GM12878 (cell line): ENCODE measurements at regions not wholly inside any gene's neighbourhood (a gene's known extent, or its start where the extent isn't known, plus 50 kb on each side); places are given as distances from the start of the nearest gene placed in this dataset.

Source experiments
- ATAC-seq: fragments of 200-7000 bp; cut with Tn5 transposase; 3 replicates; pipeline ENCODE4 v1.9.1; 2020; ENCODE audit warnings: mild to moderate bottlenecking, moderate library complexity
- BruUV-seq: library from RNA; stranded (reverse); fragments of 400-500 nt; replicated peaks from 2 replicates; lab custom pipeline; 2021; lab: Mats Ljungman, UMichigan
- CTCF ChIA-PET: fragments of 300-600 bp; sonication (Branson Sonifier 250); formaldehyde crosslinking; extraction: SDS; loops from one replicate; lab custom pipeline; 2021; ENCODE audit warnings: inconsistent platforms; lab: Yijun Ruan, JAX
- POLR2A ChIA-PET: fragments of 350-600 bp; formaldehyde crosslinking; extraction: SDS; loops from one replicate; lab custom pipeline; 2021; ENCODE audit warnings: inconsistent platforms; lab: Charles Lee
- RAD21 ChIA-PET: fragments of 300-600 bp; sonication (Branson Sonifier 250); formaldehyde crosslinking; loops from one replicate; lab custom pipeline; 2023; ENCODE audit warnings: antibody characterized with exemption; ENCODE audit not compliant: unreplicated experiment; lab: Charles Lee
- SMC1A ChIA-PET: fragments of 300-600 bp; sonication (Branson Sonifier 250); formaldehyde crosslinking; loops from one replicate; lab custom pipeline; 2023; ENCODE audit not compliant: unreplicated experiment, uncharacterized antibody; lab: Charles Lee
- DNase-seq: peaks from one replicate; pipeline ENCODE4 v3.0.0-alpha.2; 2011; ENCODE audit warnings: low read depth, low spot score
- FAIRE-seq: peaks from 3 replicates; lab custom pipeline; 2011; peaks lifted over from hg19 to GRCh38; lab: Jason Lieb, UNC
- H2AFZ ChIP-seq: 2 replicates; pipeline ENCODE4 v1.6.0; 2011; ENCODE audit warnings: low read depth, low read length, control low read depth; ENCODE audit not compliant: control insufficient read depth
- H3K27ac ChIP-seq: 2 replicates; pipeline ENCODE4 v1.5.1; 2011; ENCODE audit warnings: control low read depth; ENCODE audit not compliant: control insufficient read depth, insufficient read depth
- H3K27me3 ChIP-seq, 2 experiments: replicated peaks in 1 of 2; 2 replicates each; pipeline versions ENCODE4 v1.6.0 to v1.6.1; 2011; ENCODE audit warnings: low read length in 1 of 2; ENCODE audit not compliant: control insufficient read depth in 2 of 2, insufficient read depth in 2 of 2
- H3K36me3 ChIP-seq, 2 experiments: 2 replicates each; pipeline ENCODE4 v1.5.1; 2011; ENCODE audit warnings: low read length in 1 of 2; ENCODE audit not compliant: control insufficient read depth in 2 of 2, insufficient read depth in 2 of 2
- H3K4me1 ChIP-seq: 2 replicates; pipeline ENCODE4 v1.6.1; 2011; ENCODE audit warnings: mild to moderate bottlenecking, low read length, moderate library complexity, mixed read lengths; ENCODE audit not compliant: control insufficient read depth, insufficient read depth
- H3K4me2 ChIP-seq: 2 replicates; pipeline ENCODE4 v1.6.0; 2011; ENCODE audit warnings: control low read depth; ENCODE audit not compliant: control insufficient read depth, insufficient read depth
- H3K4me3 ChIP-seq: fragments of 200-600 bp; sonication (generic); 2 replicates; pipeline ENCODE4 v1.5.1; 2016
- H3K79me2 ChIP-seq: 2 replicates; pipeline ENCODE4 v1.6.0; 2011; ENCODE audit warnings: low read length; ENCODE audit not compliant: control insufficient read depth, insufficient read depth
- H3K9ac ChIP-seq: 2 replicates; pipeline ENCODE4 v1.8.0; 2011; ENCODE audit warnings: low read length, control low read depth, mixed read lengths; ENCODE audit not compliant: control insufficient read depth, insufficient read depth
- H3K9me3 ChIP-seq: replicated peaks from 3 replicates; pipeline ENCODE4 v1.5.1; 2011; ENCODE audit warnings: mild to moderate bottlenecking, low read length; ENCODE audit not compliant: control insufficient read depth, insufficient read depth
- H4K20me1 ChIP-seq: 2 replicates; pipeline ENCODE4 v1.6.0; 2011; ENCODE audit not compliant: control insufficient read depth, insufficient read depth
- BRCA1 ChIP-seq: IDR thresholded peaks from 2 replicates; pipeline ENCODE4 v1.6.1; 2011; ENCODE audit warnings: low read depth, low read length, improper control_type of control experiment
- CEBPZ ChIP-seq: fragments of 150-350 bp; IDR thresholded peaks from 2 replicates; pipeline ENCODE4 v1.6.1; 2016; ENCODE audit warnings: low read depth, low read length
- E2F4 ChIP-seq: IDR thresholded peaks from 2 replicates; pipeline ENCODE4 v1.6.1; 2012; ENCODE audit warnings: low read depth, low read length, improper control_type of control experiment
- EGR1 ChIP-seq, 2 experiments: IDR thresholded peaks; 1 replicate in 1 of 2; 2 replicates in 1 of 2; pipeline ENCODE4 v1.6.1; 2011 to 2012; ENCODE audit warnings: low read depth in 2 of 2, low read length in 2 of 2, borderline replicate concordance in 1 of 2, mild to moderate bottlenecking in 1 of 2, moderate library complexity in 1 of 2
- FOXM1 ChIP-seq: IDR thresholded peaks from 2 replicates; pipeline ENCODE4 v1.6.1; 2012; ENCODE audit warnings: low read depth, mild to moderate bottlenecking, inconsistent platforms, low read length, moderate library complexity
- GATAD2B ChIP-seq: fragments of 450-650 bp; conservative IDR thresholded peaks from 2 replicates; pipeline ENCODE4 v1.6.1; 2017; ENCODE audit warnings: low read depth, mild to moderate bottlenecking, moderate library complexity
- HDAC6 ChIP-seq: fragments of 200-600 bp; sonication (generic); IDR thresholded peaks from one replicate; pipeline ENCODE4 v1.8.0; 2017; ENCODE audit warnings: antibody characterized with exemption; ENCODE audit not compliant: unreplicated experiment
- HDGF ChIP-seq: fragments of 450-650 bp; IDR thresholded peaks from 2 replicates; pipeline ENCODE4 v1.6.1; 2016; ENCODE audit warnings: antibody characterized with exemption
- JUNB ChIP-seq: IDR thresholded peaks from 2 replicates; pipeline ENCODE4 v1.6.1; 2016; ENCODE audit warnings: antibody characterized with exemption, mild to moderate bottlenecking
- MTA3 ChIP-seq: IDR thresholded peaks from 2 replicates; pipeline ENCODE4 v1.6.1; 2012; ENCODE audit warnings: low read length, inconsistent platforms, borderline replicate concordance
- NBN ChIP-seq: fragments of 450-650 bp; IDR thresholded peaks from 2 replicates; pipeline ENCODE4 v1.6.1; 2016
- NR2C1 ChIP-seq: fragments of 450-650 bp; IDR thresholded peaks from 2 replicates; pipeline ENCODE4 v1.6.1; 2017; ENCODE audit warnings: antibody characterized with exemption, mild to moderate bottlenecking, moderate library complexity
- RCOR1 ChIP-seq: conservative IDR thresholded peaks from 2 replicates; pipeline ENCODE4 v1.6.1; 2012; ENCODE audit warnings: low read depth, low read length, improper control_type of control experiment
- SUPT20H ChIP-seq: IDR thresholded peaks from 2 replicates; pipeline ENCODE4 v1.6.1; 2011; ENCODE audit warnings: low read depth, mild to moderate bottlenecking, low read length, moderate library complexity, borderline replicate concordance; ENCODE audit not compliant: control insufficient read depth
- TBL1XR1 ChIP-seq: IDR thresholded peaks from 2 replicates; pipeline ENCODE4 v1.6.1; 2012; ENCODE audit warnings: low read depth, low read length, improper control_type of control experiment
- TCF3 ChIP-seq: IDR thresholded peaks from 2 replicates; pipeline ENCODE4 v1.6.1; 2012; ENCODE audit warnings: low read depth, mild to moderate bottlenecking, low read length, borderline replicate concordance; ENCODE audit not compliant: insufficient read depth
- YY1 ChIP-seq: IDR thresholded peaks from 2 replicates; pipeline ENCODE4 v1.6.1; 2011; ENCODE audit warnings: low read depth, mild to moderate bottlenecking, low read length
- ZNF24 ChIP-seq: fragments of 450-650 bp; IDR thresholded peaks from 2 replicates; pipeline ENCODE4 v1.6.1; 2017; ENCODE audit warnings: antibody characterized with exemption, mild to moderate bottlenecking
- ZNF274 ChIP-seq: IDR thresholded peaks from one replicate; pipeline ENCODE4 v1.8.0; 2011; ENCODE audit not compliant: insufficient read length, insufficient read depth
- WGBS: methylation state at CpG from one replicate; pipeline ENCODE4 v1.1.6; 2016; ENCODE audit warnings: low lambda C conversion rate; ENCODE audit not compliant: insufficient replicate concordance, insufficient coverage; ENCODE audit errors: missing lambda C conversion rate; 5-methylcytosine and 5-hydroxymethylcytosine counted together
- in situ Hi-C: fragments of 300-500 bp; cut with MboI; formaldehyde crosslinking; loops from 9 replicates; pipeline ENCODE4 v1.14.3; 2018; ENCODE audit warnings: mixed read lengths
- intact Hi-C: fragments of 100-400 bp; cut with micrococcal nuclease; formaldehyde crosslinking; loops from one replicate; pipeline ENCODE4 v1.14.2; 2022; ENCODE audit not compliant: unreplicated experiment

GRCh38 chr17:5642752-5643151, 58.4 kb upstream of the NLRP1 start:
- no peak overlapping the region for H3K4me2 ChIP-seq
- H3K9me3 ChIP-seq = no peaks in the 10 kb centered on the region
- H3K9ac ChIP-seq = no peak overlapping the region
- FAIRE-seq = no peak
- no peaks in the 10 kb centered on the region for H3K36me3 ChIP-seq
- ChIA-PET POLR2A (no interaction called here), RAD21 (interaction anchor here (0.8 kb wide), 1 partner anchor 12 kb away, joined by 4 read pairs; no protein-coding TSS in a partner anchor), CTCF (interaction anchor here (1.3 kb wide), 1 partner anchor 12 kb away, joined by 3 read pairs; no protein-coding TSS in a partner anchor), SMC1A (no interaction called here)
- DNase-seq = no peak
- BruUV-seq = no TSS peak
- no peaks in the 10 kb centered on the region for H3K79me2 ChIP-seq
- no peak overlapping the region for H3K27ac ChIP-seq
- peaks cover 8% of the 10 kb centered on the region for H3K4me1 ChIP-seq
- TF ChIP-seq HDAC6 = no peak
- TF ChIP-seq FOXM1 = no peak
- TF ChIP-seq HDGF = no peak
- TF ChIP-seq SUPT20H = no peak
- no peak for TF ChIP-seq CEBPZ
- no peak for TF ChIP-seq TBL1XR1
- TF ChIP-seq EGR1 (IDR thresholded peaks at IDR 0.05; ENCODE audit: borderline replicate concordance in 1 of 2, low read depth in 2 of 2, low read length in 2 of 2) = no peak
- no peak for TF ChIP-seq RCOR1
- no peak for TF ChIP-seq ZNF24
- no peak for TF ChIP-seq JUNB
- no peak for TF ChIP-seq BRCA1
- TF ChIP-seq GATAD2B = no peak
- TF ChIP-seq YY1 = no peak
- no peak for TF ChIP-seq NBN
- TF ChIP-seq NR2C1 = no peak
- TF ChIP-seq ZNF274 = no peak
- TF ChIP-seq MTA3 = no peak
- no peak for TF ChIP-seq E2F4
- no peak for TF ChIP-seq TCF3
- in situ Hi-C loops (no loop called here), intact Hi-C loops (no loop called here)
- H3K4me3 ChIP-seq = no peak overlapping the region
- no peak for ATAC-seq
- WGBS = 59% methylated on average over 4 of the region's 4 CpGs
- peaks cover 0 to 4% of the 10 kb centered on the region in 2 experiments; a peak in 2 of 4 replicates for H3K27me3 ChIP-seq
- H2AFZ ChIP-seq = no peak overlapping the region
- H4K20me1 ChIP-seq = no peaks in the 10 kb centered on the region
